ENCODE measurements at regions not wholly inside any gene's neighbourhood (a gene's known extent, or its start where the extent isn't known, plus 50 kb on each side); places are given as distances from the start of the nearest gene placed in this dataset.

DNA sequence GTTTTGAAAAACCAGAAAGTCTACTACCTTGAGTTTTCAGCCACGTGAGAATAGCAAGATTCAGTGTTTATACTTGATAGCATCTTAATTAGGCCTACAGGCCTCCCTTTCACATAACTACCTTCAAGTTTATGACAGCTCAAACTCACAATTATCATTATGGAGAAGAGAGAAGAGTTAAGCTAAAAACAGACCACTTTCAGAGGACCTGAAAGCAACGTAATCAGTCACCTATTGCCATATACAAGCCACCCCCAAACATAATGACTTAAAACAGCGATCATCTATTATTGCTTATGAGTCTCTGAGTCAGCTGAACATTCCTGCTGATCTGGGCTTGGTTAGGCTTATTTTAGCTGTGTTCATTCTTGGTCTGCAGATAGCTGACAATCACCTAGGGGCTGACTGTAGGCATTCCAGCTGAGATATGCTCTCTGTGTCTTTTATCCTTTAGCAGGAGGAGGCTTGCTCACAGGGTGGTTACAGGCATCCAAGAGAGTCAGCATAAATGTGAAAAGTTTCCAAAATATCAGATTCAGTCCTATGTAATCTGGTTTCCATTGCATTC lies 130.9 kb downstream of the COX7C start:
- TF ChIP-seq, protein P1, sequence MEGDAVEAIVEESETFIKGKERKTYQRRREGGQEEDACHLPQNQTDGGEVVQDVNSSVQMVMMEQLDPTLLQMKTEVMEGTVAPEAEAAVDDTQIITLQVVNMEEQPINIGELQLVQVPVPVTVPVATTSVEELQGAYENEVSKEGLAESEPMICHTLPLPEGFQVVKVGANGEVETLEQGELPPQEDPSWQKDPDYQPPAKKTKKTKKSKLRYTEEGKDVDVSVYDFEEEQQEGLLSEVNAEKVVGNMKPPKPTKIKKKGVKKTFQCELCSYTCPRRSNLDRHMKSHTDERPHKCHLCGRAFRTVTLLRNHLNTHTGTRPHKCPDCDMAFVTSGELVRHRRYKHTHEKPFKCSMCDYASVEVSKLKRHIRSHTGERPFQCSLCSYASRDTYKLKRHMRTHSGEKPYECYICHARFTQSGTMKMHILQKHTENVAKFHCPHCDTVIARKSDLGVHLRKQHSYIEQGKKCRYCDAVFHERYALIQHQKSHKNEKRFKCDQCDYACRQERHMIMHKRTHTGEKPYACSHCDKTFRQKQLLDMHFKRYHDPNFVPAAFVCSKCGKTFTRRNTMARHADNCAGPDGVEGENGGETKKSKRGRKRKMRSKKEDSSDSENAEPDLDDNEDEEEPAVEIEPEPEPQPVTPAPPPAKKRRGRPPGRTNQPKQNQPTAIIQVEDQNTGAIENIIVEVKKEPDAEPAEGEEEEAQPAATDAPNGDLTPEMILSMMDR (conservative IDR thresholded peaks at IDR 0.05) = no peak
- no peak for TF ChIP-seq ZFX (IDR thresholded peaks at IDR 0.05)
